Ovary (tissue), 7 donors: ENCODE measurements at regions not wholly inside any gene's neighbourhood (a gene's known extent, or its start where the extent isn't known, plus 50 kb on each side); places are given as distances from the start of the nearest gene placed in this dataset.

Experiments used
- DNase-seq, 5 donors: peaks; one replicate each; pipeline ENCODE4 v3.0.0-alpha.2; 2019 to 2020
- H3K27ac ChIP-seq, 2 donors: fragments of 200-600 bp; one replicate each; pipeline versions ENCODE4 v1.5.1 to v1.8.0; 2019 to 2022
- H3K27me3 ChIP-seq: fragments of 200-600 bp; one replicate; pipeline ENCODE4 v1.8.0; 2022
- H3K36me3 ChIP-seq: fragments of 200-600 bp; sonication (generic); one replicate; pipeline ENCODE4 v1.5.1; 2019
- H3K4me1 ChIP-seq: one replicate; pipeline ENCODE4 v1.8.1; 2013; ENCODE audit warnings: mild to moderate bottlenecking, moderate library complexity; ENCODE audit not compliant: insufficient read depth
- H3K4me3 ChIP-seq: fragments of 200-600 bp; sonication (generic); one replicate; pipeline ENCODE4 v1.5.1; 2017
- H3K9me3 ChIP-seq, 2 donors: fragments of 200-600 bp in 1 of 2; sonication (generic) in 1 of 2; one replicate each; pipeline versions ENCODE4 v1.5.1 to v1.8.1; 2013 to 2019; ENCODE audit warnings: mild to moderate bottlenecking in 1 of 2, moderate library complexity in 1 of 2
- CTCF ChIP-seq, 3 donors: fragments of 450-650 bp in 2 of 3; fragments of 200-600 bp in 1 of 3; IDR thresholded peaks; one replicate each; pipeline versions ENCODE4 v1.5.1 to v1.8.0; 2016 to 2022; ENCODE audit warnings: antibody characterized with exemption in 3 of 3, mild to moderate bottlenecking in 1 of 3
- EP300 ChIP-seq: sonication (generic); formaldehyde crosslinking; IDR thresholded peaks from one replicate; pipeline ENCODE4 v1.6.1; 2017; ENCODE audit warnings: antibody characterized with exemption
- POLR2A ChIP-seq: fragments of 450-650 bp; IDR thresholded peaks from one replicate; pipeline ENCODE4 v1.6.1; 2017; ENCODE audit warnings: antibody characterized with exemption, mild to moderate bottlenecking, moderate library complexity
- WGBS, 3 donors: extraction: QIAGEN DNeasy Blood & Tissue Kit in 1 of 3; methylation state at CpG; one replicate each; pipeline versions ENCODE4 v1.1.5 to v1.1.7; 2013 to 2017; 5-methylcytosine and 5-hydroxymethylcytosine counted together
- intact Hi-C, 4 donors: fragments of 100-400 bp; cut with DNase I; formaldehyde crosslinking; loops; one replicate each; pipeline versions ENCODE4 v1.11.0 to v1.15.1; 2022 to 2023
- donor health status: DM: no; HTN: no; CAD: no; lungs with moderate emphysema.
- donor health status: DM: no; HTN: no; CAD: no.
- donor health status: Bipolar disorder and iron deficiency.
- donor health status: DM: no; HTN: no; CAD: no.
- donor health status: DM: yes; HTN: yes; CAD: no.

GRCh38 chr3:99118381-99118780, 216.9 kb upstream of the DCBLD2 start:
- H3K36me3 ChIP-seq = no peaks in the 10 kb centered on the region
- H3K4me3 ChIP-seq = no peak overlapping the region
- TF ChIP-seq POLR2A = no peak
- no peak for TF ChIP-seq CTCF (IDR thresholded peaks at IDR 0.05)
- TF ChIP-seq EP300 = no peak
- 0 to 29% (median 0%) methylated on average over 1 of the region's 1 CpG for WGBS, 3 donors
- no peak overlapping the region for H3K27ac ChIP-seq
- H3K9me3 ChIP-seq = no peaks in the 10 kb centered on the region
- DNase-seq = no peak
- intact Hi-C loops = no loop called here
- no peaks in the 10 kb centered on the region for H3K4me1 ChIP-seq
- H3K27me3 ChIP-seq = no peaks in the 10 kb centered on the region

GRCh38 chr3:99114565-99115291, 213.2 kb upstream of the DCBLD2 start:
- Histone ChIP-seq H3K27me3 (no peaks in the 10 kb centered on the region), H3K36me3 (no peaks in the 10 kb centered on the region), H3K27ac (no peak overlapping the region), H3K4me3 (no peak overlapping the region), H3K4me1 (no peaks in the 10 kb centered on the region), H3K9me3 (no peaks in the 10 kb centered on the region)
- no peak for DNase-seq
- WGBS, 3 donors = 90 to 92% (median 90%) methylated on average over 9 of the region's 9 CpGs
- intact Hi-C loops = no loop called here
- TF ChIP-seq POLR2A = no peak
- TF ChIP-seq CTCF (IDR thresholded peaks at IDR 0.05) = no peak
- TF ChIP-seq EP300 = no peak

- H3K27me3 ChIP-seq = no peaks in the 10 kb centered on the region
- no peaks in the 10 kb centered on the region for H3K9me3 ChIP-seq
- no peak for DNase-seq
- intact Hi-C loops = no loop called here
- WGBS, 3 donors = 78 to 86% (median 82%) methylated on average over 3 of the region's 3 CpGs
- no peaks in the 10 kb centered on the region for H3K4me1 ChIP-seq
- TF ChIP-seq POLR2A (no peak), CTCF (IDR thresholded peaks at IDR 0.05) (no peak), EP300 (no peak)
- H3K27ac ChIP-seq = no peak overlapping the region
- H3K36me3 ChIP-seq = no peaks in the 10 kb centered on the region
- H3K4me3 ChIP-seq = no peak overlapping the region
These were observed 209.7 kb upstream of the DCBLD2 start for GRCh38 chr3:99111235-99111634.

GRCh38 chr3:99110401-99110800, 208.9 kb upstream of the DCBLD2 start:
- TF ChIP-seq EP300 (no peak), CTCF (IDR thresholded peaks at IDR 0.05) (no peak), POLR2A (no peak)
- H3K27me3 ChIP-seq = no peaks in the 10 kb centered on the region
- no peak for DNase-seq
- no peaks in the 10 kb centered on the region for H3K36me3 ChIP-seq
- 85 to 90% (median 89%) methylated on average over 4 of the region's 4 CpGs for WGBS, 3 donors
- no peaks in the 10 kb centered on the region for H3K9me3 ChIP-seq
- intact Hi-C loops = no loop called here
- no peak overlapping the region for H3K27ac ChIP-seq
- H3K4me3 ChIP-seq = no peak overlapping the region
- no peaks in the 10 kb centered on the region for H3K4me1 ChIP-seq
